SU-DHL-6 (cell line): ENCODE measurements at regions not wholly inside any gene's neighbourhood (a gene's known extent, or its start where the extent isn't known, plus 50 kb on each side); places are given as distances from the start of the nearest gene placed in this dataset.
"Not testable (repeated sequence)": the region's sequence is repeated elsewhere in the genome, so short reads cannot be mapped to it uniquely, and the experiment has no call there.

Experiments
- H2AFZ ChIP-seq: fragments of 200-600 bp; sonication (generic); 2 replicates; pipeline ENCODE4 v1.6.1; 2014; ENCODE audit warnings: low read depth, mild to moderate bottlenecking, moderate library complexity, mixed read lengths, antibody characterized with exemption, low read length; ENCODE audit not compliant: severe bottlenecking
- H3F3A ChIP-seq: fragments of 200-600 bp; shearing (Covaris generic); 2 replicates; pipeline ENCODE4 v1.6.0; 2016; ENCODE audit warnings: antibody characterized with exemption, mild to moderate bottlenecking; ENCODE audit not compliant: insufficient read depth
- H3K27ac ChIP-seq: fragments of 200-600 bp; sonication (generic); 2 replicates; pipeline ENCODE4 v1.5.1; 2016; ENCODE audit warnings: low read depth, mild to moderate bottlenecking, low read length, moderate library complexity, mixed read lengths
- H3K27me3 ChIP-seq: fragments of 200-600 bp; sonication (generic), shearing (Covaris generic); 2 replicates; pipeline ENCODE4 v1.6.0; 2014; ENCODE audit warnings: mild to moderate bottlenecking, low read length
- H3K36me3 ChIP-seq: fragments of 200-600 bp; sonication (generic); 2 replicates; pipeline ENCODE4 v1.6.1; 2014; ENCODE audit warnings: mild to moderate bottlenecking, low read length, mixed read lengths
- H3K4me2 ChIP-seq: fragments of 300-600, 200-600 bp; shearing (Covaris generic), sonication (generic); 2 replicates; pipeline ENCODE4 v1.6.0; 2014; ENCODE audit warnings: low read length, low read depth, mild to moderate bottlenecking; ENCODE audit not compliant: poor library complexity, severe bottlenecking
- H3K4me3 ChIP-seq: fragments of 200-600 bp; sonication (generic); 2 replicates; pipeline ENCODE4 v1.5.1; 2014; ENCODE audit warnings: antibody characterized with exemption, low read length, mild to moderate bottlenecking, mixed read lengths; ENCODE audit not compliant: insufficient read depth, poor library complexity, severe bottlenecking
- H3K79me2 ChIP-seq: fragments of 200-600 bp; sonication (generic); 2 replicates; pipeline ENCODE4 v1.6.1; 2014; ENCODE audit warnings: mild to moderate bottlenecking, low read length, moderate library complexity; ENCODE audit not compliant: insufficient read depth
- H3K9ac ChIP-seq: fragments of 200-600 bp; sonication (generic); 2 replicates; pipeline ENCODE4 v1.7.0; 2014; ENCODE audit warnings: mild to moderate bottlenecking, low read length
- H3K9me2 ChIP-seq: fragments of 200-600 bp; sonication (generic); replicated peaks from 2 replicates; pipeline ENCODE4 v1.6.1; 2014; ENCODE audit warnings: low read length; ENCODE audit not compliant: insufficient read depth
- H3K9me3 ChIP-seq: fragments of 200-600 bp; sonication (generic); 2 replicates; pipeline ENCODE4 v1.6.1; 2014; ENCODE audit warnings: low read length, mixed read lengths; ENCODE audit not compliant: insufficient read depth
- H4K20me1 ChIP-seq: fragments of 200-600 bp; sonication (generic); 2 replicates; pipeline ENCODE4 v1.6.1; 2014; ENCODE audit warnings: low read depth, mild to moderate bottlenecking, antibody characterized with exemption, low read length, moderate library complexity, mixed read lengths
- EZH2phosphoT487 ChIP-seq: fragments of 200-600 bp; sonication (generic), shearing (Covaris generic); conservative IDR thresholded peaks from 2 replicates; pipeline ENCODE4 v1.6.1; 2018; ENCODE audit warnings: mild to moderate bottlenecking, antibody characterized with exemption, low read length, moderate library complexity, mixed read lengths
- TF ChIP-seq, protein P1 (sequence below): fragments of 200-600 bp; sonication (generic); IDR thresholded peaks from one replicate; pipeline ENCODE4 v1.5.1; 2017; ENCODE audit warnings: antibody characterized with exemption, mild to moderate bottlenecking, low read length, moderate library complexity; ENCODE audit not compliant: insufficient read depth, poor library complexity, severe bottlenecking

DNA sequence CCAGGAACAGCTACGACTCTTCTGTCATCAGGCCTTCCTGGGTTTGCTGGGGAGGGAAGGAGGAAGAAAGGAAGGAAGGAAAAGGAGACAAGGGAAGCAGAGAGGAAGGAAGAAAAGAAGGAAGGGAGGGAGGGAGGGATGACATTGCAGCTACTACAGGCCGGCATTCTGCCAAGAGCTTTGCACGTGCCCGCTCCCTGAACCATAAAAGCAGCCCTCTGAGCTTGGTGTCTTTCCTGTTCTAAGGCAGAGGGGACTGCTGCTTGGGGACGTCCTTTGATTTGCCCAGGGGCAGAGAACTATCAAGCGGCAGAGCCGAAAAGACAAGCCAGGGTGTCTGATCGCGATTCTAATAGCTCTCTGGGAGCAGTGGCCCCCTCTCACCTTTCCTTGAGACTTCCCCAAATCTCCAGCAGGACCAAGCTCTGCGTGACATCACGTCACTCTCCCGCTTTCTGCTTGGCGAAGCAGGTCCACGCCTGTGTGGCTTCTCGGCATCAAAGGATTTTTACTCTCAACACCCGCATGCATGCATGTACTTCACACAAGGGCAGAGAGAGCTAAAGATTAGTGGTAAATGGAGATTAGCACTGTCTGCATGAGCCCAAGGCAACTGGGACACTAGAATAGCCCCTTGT is 167.8 kb upstream of the AUTS2 start:
- no peak overlapping the region for H3K4me2 ChIP-seq
- no peak overlapping the region for H3K27ac ChIP-seq
- no peak overlapping the region for H3K4me3 ChIP-seq

DNA sequence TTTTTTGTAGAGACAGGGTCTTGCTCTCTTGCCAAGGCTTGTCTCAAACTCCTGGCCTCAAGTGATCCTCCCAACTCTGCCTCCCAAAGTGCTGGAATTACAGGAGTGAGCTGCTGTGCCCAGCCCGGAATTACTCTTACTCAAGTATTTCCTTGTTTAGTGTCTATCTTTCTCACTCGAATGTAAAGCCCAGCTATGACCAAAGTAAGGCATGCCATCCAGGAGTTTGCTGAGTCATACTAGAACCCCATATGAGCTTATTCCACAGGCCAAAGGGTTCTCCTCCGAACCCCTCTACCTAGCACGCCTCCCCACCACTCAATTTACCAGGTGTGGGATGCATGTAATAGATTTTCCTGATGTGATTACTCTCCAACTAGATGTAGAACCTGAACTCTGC is 166.6 kb upstream of the AUTS2 start:
- Histone ChIP-seq H3K79me2 (no peaks in the 10 kb centered on the region), H3F3A (no peaks in the 10 kb centered on the region), H3K27me3 (peaks cover 6% of the 10 kb centered on the region; the same call in 1 of the 2 replicates), H4K20me1 (no peaks in the 10 kb centered on the region), H3K27ac (no peak overlapping the region), H3K9me2 (no peaks in the 10 kb centered on the region), H3K9ac (no peak overlapping the region), H3K4me3 (no peak overlapping the region), H2AFZ (no peak overlapping the region), H3K36me3 (no peaks in the 10 kb centered on the region), H3K4me2 (no peak overlapping the region), H3K9me3 (peaks cover 3% of the 10 kb centered on the region; the same call in 1 of the 2 replicates)
- no peak for TF ChIP-seq EZH2phosphoT487
- TF ChIP-seq, protein P1, sequence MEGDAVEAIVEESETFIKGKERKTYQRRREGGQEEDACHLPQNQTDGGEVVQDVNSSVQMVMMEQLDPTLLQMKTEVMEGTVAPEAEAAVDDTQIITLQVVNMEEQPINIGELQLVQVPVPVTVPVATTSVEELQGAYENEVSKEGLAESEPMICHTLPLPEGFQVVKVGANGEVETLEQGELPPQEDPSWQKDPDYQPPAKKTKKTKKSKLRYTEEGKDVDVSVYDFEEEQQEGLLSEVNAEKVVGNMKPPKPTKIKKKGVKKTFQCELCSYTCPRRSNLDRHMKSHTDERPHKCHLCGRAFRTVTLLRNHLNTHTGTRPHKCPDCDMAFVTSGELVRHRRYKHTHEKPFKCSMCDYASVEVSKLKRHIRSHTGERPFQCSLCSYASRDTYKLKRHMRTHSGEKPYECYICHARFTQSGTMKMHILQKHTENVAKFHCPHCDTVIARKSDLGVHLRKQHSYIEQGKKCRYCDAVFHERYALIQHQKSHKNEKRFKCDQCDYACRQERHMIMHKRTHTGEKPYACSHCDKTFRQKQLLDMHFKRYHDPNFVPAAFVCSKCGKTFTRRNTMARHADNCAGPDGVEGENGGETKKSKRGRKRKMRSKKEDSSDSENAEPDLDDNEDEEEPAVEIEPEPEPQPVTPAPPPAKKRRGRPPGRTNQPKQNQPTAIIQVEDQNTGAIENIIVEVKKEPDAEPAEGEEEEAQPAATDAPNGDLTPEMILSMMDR: no peak

More for the DNA sequence above, 167.8 kb upstream of the AUTS2 start:
- TF ChIP-seq, protein P1: no peak
- no peak for TF ChIP-seq EZH2phosphoT487
- Histone ChIP-seq H3F3A (no peaks in the 10 kb centered on the region), H2AFZ (no peak overlapping the region), H3K9ac (no peak overlapping the region), H3K9me3 (peaks cover 3% of the 10 kb centered on the region; the same call in 1 of the 2 replicates), H3K79me2 (no peaks in the 10 kb centered on the region), H3K9me2 (no peaks in the 10 kb centered on the region), H3K27me3 (peaks cover 6% of the 10 kb centered on the region; the same call in 1 of the 2 replicates), H4K20me1 (no peaks in the 10 kb centered on the region), H3K36me3 (no peaks in the 10 kb centered on the region)

DNA sequence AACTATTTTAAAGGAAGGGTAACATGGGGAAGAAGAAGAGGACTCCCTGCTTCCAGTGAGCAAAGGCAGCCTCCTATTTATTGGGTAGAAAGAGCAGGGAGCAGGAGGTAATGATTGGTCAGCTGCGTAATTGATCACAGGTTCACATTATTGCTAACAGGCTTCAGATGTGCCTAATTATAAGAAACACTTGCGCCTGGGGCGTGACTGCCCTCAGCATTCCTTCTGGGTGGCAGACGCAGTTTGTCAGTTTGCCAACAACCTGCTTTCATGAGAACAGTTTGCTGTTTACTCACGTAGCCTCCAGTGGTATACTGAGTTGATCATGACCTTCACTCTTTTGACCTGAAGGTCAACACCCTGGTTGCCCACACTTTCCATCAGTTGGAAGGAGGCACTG is 166.0 kb upstream of the AUTS2 start:
- not testable (repeated sequence) for H3K4me2 ChIP-seq, H3F3A ChIP-seq, H3K36me3 ChIP-seq, H3K4me3 ChIP-seq, H4K20me1 ChIP-seq, H3K27me3 ChIP-seq, H2AFZ ChIP-seq, H3K9me2 ChIP-seq, H3K79me2 ChIP-seq, H3K27ac ChIP-seq, H3K9me3 ChIP-seq, H3K9ac ChIP-seq

DNA sequence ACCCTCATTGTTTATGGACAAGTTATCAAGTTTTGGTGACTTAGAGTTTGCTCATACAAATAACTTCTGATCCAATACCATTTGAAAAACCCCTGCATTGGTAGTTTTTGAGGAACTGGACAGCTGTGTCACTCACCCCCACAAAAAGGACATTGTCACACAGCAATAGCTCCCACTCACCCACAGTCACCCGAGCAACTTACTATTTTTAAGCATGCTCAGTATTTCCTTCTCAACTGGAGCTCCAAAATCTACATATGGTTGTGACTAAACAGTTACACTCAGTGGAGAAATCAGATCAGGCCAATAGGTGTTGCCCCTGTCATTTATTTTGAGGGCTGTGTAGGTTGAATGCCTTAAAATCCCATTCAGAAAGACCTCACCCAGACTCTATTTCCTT is 165.2 kb upstream of the AUTS2 start:
- Histone ChIP-seq H3K27me3 (peaks cover 2% of the 10 kb centered on the region; the same call in 1 of the 2 replicates), H3K79me2 (no peaks in the 10 kb centered on the region), H3K9ac (no peak overlapping the region), H3K9me3 (peaks cover 2% of the 10 kb centered on the region; the same call in 1 of the 2 replicates), H3K36me3 (no peaks in the 10 kb centered on the region), H4K20me1 (no peaks in the 10 kb centered on the region), H2AFZ (no peak overlapping the region), H3K4me3 (no peak overlapping the region), H3K4me2 (no peak overlapping the region), H3F3A (no peaks in the 10 kb centered on the region), H3K9me2 (no peaks in the 10 kb centered on the region), H3K27ac (no peak overlapping the region)
- TF ChIP-seq, protein P1: no peak
- no peak for TF ChIP-seq EZH2phosphoT487
